Hepatocyte (in vitro differentiated cells): ENCODE measurements at regions not wholly inside any gene's neighbourhood (a gene's known extent, or its start where the extent isn't known, plus 50 kb on each side); places are given as distances from the start of the nearest gene placed in this dataset.

ENCODE experiments used
- DNase-seq: peaks from one replicate; pipeline ENCODE4 v3.0.0-alpha.2; 2016; ENCODE audit warnings: low spot score
- H2AFZ ChIP-seq: fragments of 200-600 bp; sonication (generic); 2 replicates; pipeline ENCODE4 v1.6.0; 2016; ENCODE audit warnings: antibody characterized with exemption, mild to moderate bottlenecking
- H3K27ac ChIP-seq: fragments of 200-600 bp; sonication (generic); 2 replicates; pipeline ENCODE4 v1.5.1; 2016; ENCODE audit warnings: mild to moderate bottlenecking
- H3K27me3 ChIP-seq: fragments of 200-600 bp; sonication (generic); 2 replicates; pipeline ENCODE4 v1.6.1; 2016
- H3K36me3 ChIP-seq: fragments of 200-600 bp; sonication (generic); replicated peaks from 2 replicates; pipeline ENCODE4 v1.5.1; 2016; ENCODE audit warnings: low read depth; ENCODE audit not compliant: insufficient read depth
- H3K4me1 ChIP-seq: fragments of 200-600 bp; sonication (generic); 2 replicates; pipeline ENCODE4 v1.5.1; 2016; ENCODE audit warnings: mild to moderate bottlenecking, moderate library complexity; ENCODE audit not compliant: insufficient read depth
- H3K4me2 ChIP-seq: fragments of 200-600 bp; sonication (generic); 2 replicates; pipeline ENCODE4 v1.6.0; 2016
- H3K4me3 ChIP-seq: fragments of 200-600 bp; sonication (generic); 2 replicates; pipeline ENCODE4 v1.5.1; 2016; ENCODE audit warnings: mild to moderate bottlenecking
- H3K79me2 ChIP-seq: fragments of 200-600 bp; sonication (generic); 2 replicates; pipeline ENCODE4 v1.6.0; 2017; ENCODE audit warnings: mild to moderate bottlenecking
- H3K9me2 ChIP-seq: fragments of 200-600 bp; sonication (generic); replicated peaks from 2 replicates; pipeline ENCODE4 v1.6.0; 2017; ENCODE audit warnings: mild to moderate bottlenecking; ENCODE audit not compliant: insufficient read depth
- H3K9me3 ChIP-seq: fragments of 200-600 bp; sonication (generic); 2 replicates; pipeline ENCODE4 v1.5.1; 2016; ENCODE audit warnings: low read depth, mild to moderate bottlenecking
- H4K20me1 ChIP-seq: fragments of 200-600 bp; sonication (generic); 2 replicates; pipeline ENCODE4 v1.6.0; 2016; ENCODE audit warnings: mild to moderate bottlenecking; ENCODE audit not compliant: insufficient read depth, poor library complexity, severe bottlenecking
- EZH2 ChIP-seq: fragments of 200-600 bp; sonication (generic); IDR thresholded peaks from 2 replicates; pipeline ENCODE4 v1.6.1; 2016; ENCODE audit warnings: antibody characterized with exemption, mild to moderate bottlenecking, borderline replicate concordance
- EZH2phosphoT487 ChIP-seq: fragments of 200-600 bp; sonication (generic); IDR thresholded peaks from one replicate; pipeline ENCODE4 v1.6.1; 2018; ENCODE audit warnings: antibody characterized with exemption, mild to moderate bottlenecking, low read depth, moderate library complexity; ENCODE audit not compliant: unreplicated experiment, severe bottlenecking
- WGBS: methylation state at CpG from one replicate; pipeline ENCODE4 v1.1.6; 2016; ENCODE audit warnings: low lambda C conversion rate; ENCODE audit errors: missing lambda C conversion rate; 5-methylcytosine and 5-hydroxymethylcytosine counted together
- TF ChIP-seq, protein P1 (sequence below): fragments of 200-600 bp; sonication (generic); IDR thresholded peaks from 2 replicates; pipeline ENCODE4 v1.5.1; 2016; ENCODE audit warnings: antibody characterized with exemption, mild to moderate bottlenecking; ENCODE audit not compliant: poor library complexity

DNA sequence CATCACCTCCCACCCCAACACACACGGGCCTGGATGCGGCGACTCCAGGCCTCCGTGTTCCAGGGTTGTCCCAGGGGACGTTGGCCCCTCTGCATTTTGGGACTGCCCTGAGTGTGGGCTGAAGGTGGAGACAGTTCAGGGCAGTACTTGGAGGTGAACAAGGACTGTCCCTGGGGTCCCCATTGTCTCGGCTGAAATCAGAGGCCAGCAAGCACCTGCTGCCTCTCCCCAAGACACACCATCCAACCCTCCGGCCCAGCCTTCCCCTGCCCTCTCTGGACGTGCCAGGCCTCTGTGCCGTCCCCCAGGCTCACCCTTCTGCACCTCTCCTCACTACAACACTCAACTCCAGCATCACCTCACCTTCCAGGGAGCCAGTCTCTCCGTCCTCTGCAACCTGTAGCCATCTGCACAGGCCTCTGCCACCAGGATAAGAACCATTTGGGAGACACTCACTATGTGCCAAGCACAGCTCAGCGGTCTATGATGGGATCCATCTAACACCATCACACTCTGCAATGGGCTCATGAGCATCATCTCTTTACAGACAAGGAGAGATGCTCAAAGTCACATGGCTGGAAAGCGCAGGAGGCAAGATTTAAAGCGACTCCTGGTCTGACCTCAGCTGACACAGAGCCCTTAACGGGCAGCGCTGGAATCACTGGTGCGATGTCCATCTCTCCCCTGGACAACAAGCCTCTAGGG is 104.5 kb upstream of the SEC14L1 start:
- H3K27me3 ChIP-seq, result no peaks in the 10 kb centered on the region
- WGBS, result 90% methylated on average over 16 of the region's 16 CpGs
- no peak for DNase-seq

DNA sequence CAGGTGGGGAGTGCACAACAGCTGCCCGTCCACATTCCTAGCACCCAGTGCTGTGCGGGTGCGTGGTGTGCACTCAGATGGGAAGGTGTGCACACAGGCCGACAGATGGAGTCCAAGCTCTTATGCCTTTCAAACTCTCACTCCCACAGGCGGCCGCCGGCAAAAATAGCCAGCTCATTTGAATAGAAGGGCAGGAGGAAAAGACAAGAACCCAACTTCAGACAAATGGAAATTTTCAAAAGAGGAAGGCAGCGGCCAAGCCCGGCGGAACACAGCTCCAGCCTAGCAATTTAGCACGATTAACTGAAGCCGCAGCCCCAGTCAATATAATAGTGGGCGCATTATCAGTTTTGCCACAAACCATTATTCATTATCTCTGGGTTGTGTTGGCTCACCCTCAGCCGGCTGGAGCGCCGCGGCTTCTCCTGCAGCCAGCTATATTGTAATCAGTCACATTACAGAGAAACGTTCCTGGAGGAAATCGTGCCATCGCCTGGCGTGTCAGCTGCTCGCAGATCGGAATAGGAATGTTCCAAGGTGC is 103.9 kb upstream of the SEC14L1 start:
- no peak for DNase-seq
- Histone ChIP-seq H3K4me3 (no peak overlapping the region), H3K27ac (no peak overlapping the region), H4K20me1 (no peaks in the 10 kb centered on the region), H3K36me3 (no peaks in the 10 kb centered on the region), H2AFZ (no peak overlapping the region), H3K27me3 (no peaks in the 10 kb centered on the region), H3K4me2 (no peak overlapping the region), H3K9me2 (no peaks in the 10 kb centered on the region), H3K79me2 (no peaks in the 10 kb centered on the region), H3K4me1 (no peaks in the 10 kb centered on the region), H3K9me3 (no peaks in the 10 kb centered on the region)
- WGBS, result 83% methylated on average over 23 of the region's 23 CpGs
- TF ChIP-seq EZH2 (no peak), EZH2phosphoT487 (no peak)
- TF ChIP-seq, protein P1, sequence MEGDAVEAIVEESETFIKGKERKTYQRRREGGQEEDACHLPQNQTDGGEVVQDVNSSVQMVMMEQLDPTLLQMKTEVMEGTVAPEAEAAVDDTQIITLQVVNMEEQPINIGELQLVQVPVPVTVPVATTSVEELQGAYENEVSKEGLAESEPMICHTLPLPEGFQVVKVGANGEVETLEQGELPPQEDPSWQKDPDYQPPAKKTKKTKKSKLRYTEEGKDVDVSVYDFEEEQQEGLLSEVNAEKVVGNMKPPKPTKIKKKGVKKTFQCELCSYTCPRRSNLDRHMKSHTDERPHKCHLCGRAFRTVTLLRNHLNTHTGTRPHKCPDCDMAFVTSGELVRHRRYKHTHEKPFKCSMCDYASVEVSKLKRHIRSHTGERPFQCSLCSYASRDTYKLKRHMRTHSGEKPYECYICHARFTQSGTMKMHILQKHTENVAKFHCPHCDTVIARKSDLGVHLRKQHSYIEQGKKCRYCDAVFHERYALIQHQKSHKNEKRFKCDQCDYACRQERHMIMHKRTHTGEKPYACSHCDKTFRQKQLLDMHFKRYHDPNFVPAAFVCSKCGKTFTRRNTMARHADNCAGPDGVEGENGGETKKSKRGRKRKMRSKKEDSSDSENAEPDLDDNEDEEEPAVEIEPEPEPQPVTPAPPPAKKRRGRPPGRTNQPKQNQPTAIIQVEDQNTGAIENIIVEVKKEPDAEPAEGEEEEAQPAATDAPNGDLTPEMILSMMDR, result no peak

More for the DNA sequence above, 104.5 kb upstream of the SEC14L1 start:
- TF ChIP-seq EZH2phosphoT487 (no peak), EZH2 (no peak)
- TF ChIP-seq, protein P1, result no peak
- Histone ChIP-seq H3K4me2 (no peak overlapping the region), H3K9me3 (no peaks in the 10 kb centered on the region), H3K4me1 (no peaks in the 10 kb centered on the region), H3K79me2 (no peaks in the 10 kb centered on the region), H3K4me3 (no peak overlapping the region), H2AFZ (no peak overlapping the region), H3K27ac (no peak overlapping the region), H3K9me2 (no peaks in the 10 kb centered on the region), H3K36me3 (no peaks in the 10 kb centered on the region), H4K20me1 (no peaks in the 10 kb centered on the region)

DNA sequence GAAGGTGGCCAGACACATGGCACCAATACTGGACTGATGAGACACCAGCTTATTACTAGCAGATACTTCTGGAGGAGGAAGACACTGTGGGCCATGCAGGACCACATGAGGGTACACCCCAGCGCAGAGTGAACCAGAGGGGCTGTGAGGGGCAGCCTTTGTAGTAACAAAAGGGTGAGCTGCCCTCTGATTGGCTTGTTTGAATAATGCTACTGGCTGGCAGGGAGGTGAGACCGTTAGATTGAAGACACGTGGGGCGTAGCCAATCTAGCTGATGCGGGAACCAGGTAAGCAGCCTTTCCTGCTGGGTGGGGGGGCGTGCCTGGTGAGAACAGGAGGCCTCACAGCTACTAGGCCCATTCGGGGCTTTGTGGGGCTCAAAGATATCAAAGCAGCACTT is 102.8 kb upstream of the SEC14L1 start:
- Histone ChIP-seq H4K20me1 (no peaks in the 10 kb centered on the region), H3K79me2 (no peaks in the 10 kb centered on the region), H3K4me1 (no peaks in the 10 kb centered on the region), H3K9me2 (no peaks in the 10 kb centered on the region), H3K4me2 (no peak overlapping the region), H3K4me3 (no peak overlapping the region), H3K9me3 (no peaks in the 10 kb centered on the region), H2AFZ (no peak overlapping the region), H3K36me3 (no peaks in the 10 kb centered on the region), H3K27me3 (no peaks in the 10 kb centered on the region), H3K27ac (no peak overlapping the region)
- no peak for DNase-seq
- TF ChIP-seq, protein P1, result no peak
- no peak for TF ChIP-seq EZH2phosphoT487
- TF ChIP-seq EZH2, result no peak
- WGBS, result 89% methylated on average over 7 of the region's 7 CpGs
